COLO829 (cell line): ENCODE measurements at regions not wholly inside any gene's neighbourhood (a gene's known extent, or its start where the extent isn't known, plus 50 kb on each side); places are given as distances from the start of the nearest gene placed in this dataset.
A peak's percentile ranks its signal among the peaks of the same experiment; 100 is the strongest.
"Not testable (repeated sequence)": the region's sequence is repeated elsewhere in the genome, so short reads cannot be mapped to it uniquely, and the experiment has no call there.

ENCODE experiments used
- DNase-seq: peaks from one replicate; pipeline ENCODE4 v3.0.0; 2012; ENCODE audit warnings: low spot score

GRCh38 chr16:60271025-60271771 is 1537.1 kb upstream of the GOT2 start:
- no peak for DNase-seq

GRCh38 chr16:60261425-60261824 is 1527.3 kb upstream of the GOT2 start:
- DNase-seq, result no peak

- no peak for DNase-seq
Observed at GRCh38 chr16:60259956-60260355, 1525.8 kb upstream of the GOT2 start.

GRCh38 chr16:60246086-60246485 is 1512.0 kb upstream of the GOT2 start:
- no peak for DNase-seq

- no peak for DNase-seq
Observed at GRCh38 chr16:60241671-60242070, 1507.6 kb upstream of the GOT2 start.

GRCh38 chr16:60230666-60231065 is 1496.5 kb upstream of the GOT2 start:
- DNase-seq, result peak; percentile 2

GRCh38 chr16:60225541-60225940 is 1491.4 kb upstream of the GOT2 start:
- DNase-seq, result no peak

GRCh38 chr16:60217787-60218186 is 1483.7 kb upstream of the GOT2 start:
- DNase-seq, result no peak

GRCh38 chr16:60214311-60214710 is 1480.2 kb upstream of the GOT2 start:
- DNase-seq, result no peak

- no peak for DNase-seq
Observed at GRCh38 chr16:60206516-60206915, 1472.4 kb upstream of the GOT2 start.

- DNase-seq, result peak; percentile 73
Observed at GRCh38 chr16:60204181-60204580, 1470.1 kb upstream of the GOT2 start.

GRCh38 chr16:60203525-60204124 is 1469.5 kb upstream of the GOT2 start:
- peak; percentile 4 for DNase-seq

- not testable (repeated sequence) for DNase-seq
Observed at GRCh38 chr16:60200729-60201128, 1466.6 kb upstream of the GOT2 start.

- no peak for DNase-seq
Observed at GRCh38 chr16:60200161-60200560, 1466.0 kb upstream of the GOT2 start.

- no peak for DNase-seq
Observed at GRCh38 chr16:60199150-60199549, 1465.0 kb upstream of the GOT2 start.

GRCh38 chr16:60181536-60181935 is 1447.4 kb upstream of the GOT2 start:
- DNase-seq, result no peak

- DNase-seq, result no peak
Observed at GRCh38 chr16:60180609-60181008, 1446.5 kb upstream of the GOT2 start.

- DNase-seq, result no peak
Observed at GRCh38 chr16:60170196-60170595, 1436.1 kb upstream of the GOT2 start.

GRCh38 chr16:60166111-60166510 is 1432.0 kb upstream of the GOT2 start:
- peak; percentile 3 for DNase-seq

GRCh38 chr16:60151987-60152386 is 1417.9 kb upstream of the GOT2 start:
- DNase-seq, result no peak

- DNase-seq, result no peak
Observed at GRCh38 chr16:60150907-60151306, 1416.8 kb upstream of the GOT2 start.

- DNase-seq, result no peak
Observed at GRCh38 chr16:60143348-60143705, 1409.2 kb upstream of the GOT2 start.

- no peak for DNase-seq
Observed at GRCh38 chr16:60142619-60143347, 1408.7 kb upstream of the GOT2 start.
